ENCODE measurements at regions not wholly inside any gene's neighbourhood (a gene's known extent, or its start where the extent isn't known, plus 50 kb on each side); places are given as distances from the start of the nearest gene placed in this dataset.

- Histone ChIP-seq H3K9me3 (replicated peaks; ENCODE audit: control insufficient read depth, insufficient read depth, low read length) (no peaks in the 10 kb centered on the region), H3K9me1 (replicated peaks; ENCODE audit: control insufficient read depth, extremely low read depth, insufficient read depth, low read length) (no peaks in the 10 kb centered on the region), H3K27ac (ENCODE audit: insufficient read depth, low read depth, low read length) (no peak overlapping the region), H3K4me1 (ENCODE audit: control insufficient read depth, extremely low read depth, insufficient read depth, low read length) (no peaks in the 10 kb centered on the region), H3K4me2 (ENCODE audit: insufficient read depth, low read length) (no peak overlapping the region), H2AFZ (ENCODE audit: low read depth, low read length) (no peak overlapping the region), H3K36me3 (ENCODE audit: control insufficient read depth in 2 of 2, extremely low read depth in 1 of 2, insufficient read depth in 2 of 2, low read length in 2 of 2) (no peaks in the 10 kb centered on the region), H4K20me1 (replicated peaks; ENCODE audit: control insufficient read depth, extremely low read depth, insufficient read depth, low read length) (no peaks in the 10 kb centered on the region), H3K79me2 (ENCODE audit: control insufficient read depth, insufficient read depth, low read length) (no peaks in the 10 kb centered on the region), H3K9ac (replicated peaks; ENCODE audit: extremely low read depth, insufficient read depth, low read length) (no peak overlapping the region), H3K4me3 (replicated peaks in 1 of 3; ENCODE audit: insufficient read depth in 1 of 3, low read depth in 1 of 3, low read length in 3 of 3) (no peak overlapping the region), H3K27me3 (ENCODE audit: control insufficient read depth in 2 of 2, insufficient read depth in 2 of 2, low read length in 2 of 2) (no peaks in the 10 kb centered on the region)
- ChIA-PET POLR2A (no interaction called here), CTCF (no interaction called here)
- intact Hi-C loops (cut with micrococcal nuclease) (no loop called here), dilution Hi-C loops (cut with MboI; ENCODE audit: extremely low pct_ligation_motif_present, low sequenced_read_pairs) (no loop called here)
- DNase-seq (ENCODE audit: low read depth, low spot score) (no peak), FAIRE-seq (no peak)
- TF ChIP-seq POLR2A (IDR thresholded peaks at IDR 0.05; ENCODE audit: low read depth, low read length) (no peak), CTCF (IDR thresholded peaks at IDR 0.05; ENCODE audit: extremely low read depth in 1 of 2, insufficient read depth in 1 of 2, low read depth in 1 of 2, low read length in 2 of 2) (no peak), JUN (IDR thresholded peaks at IDR 0.05; ENCODE audit: borderline replicate concordance, insufficient read depth, insufficient read length, low read depth) (no peak), MAX (IDR thresholded peaks at IDR 0.05; ENCODE audit: insufficient read depth, insufficient read length) (no peak), GATA2 (IDR thresholded peaks at IDR 0.05; ENCODE audit: insufficient read depth, insufficient read length, low read depth, low read length) (no peak), FOS (IDR thresholded peaks at IDR 0.05; ENCODE audit: borderline replicate concordance, insufficient read depth, low read length) (no peak), MYC (IDR thresholded peaks at IDR 0.05; ENCODE audit: low read depth, low read length) (no peak), POLR2AphosphoS5 (IDR thresholded peaks at IDR 0.05; ENCODE audit: insufficient read depth, low read depth, low read length) (no peak), EZH2 (IDR thresholded peaks at IDR 0.05; ENCODE audit: borderline replicate concordance, low read depth, low read length, severe bottlenecking) (no peak)
- no TSS peak for BruUV-seq (replicated peaks)
Observed at GRCh38 chr14:71444030-71444822, 488.0 kb upstream of the RGS6 start.
